Naive B cell (primary cell): ENCODE measurements at regions not wholly inside any gene's neighbourhood (a gene's known extent, or its start where the extent isn't known, plus 50 kb on each side); places are given as distances from the start of the nearest gene placed in this dataset.

Experiments
- ATAC-seq, 2 donors: fragments of 150-1000 bp; cut with Tn5 transposase; 2 replicates each; pipeline ENCODE4 v1.10.0; 2021; ENCODE audit warnings: low read depth in 2 of 2, mild to moderate bottlenecking in 2 of 2, moderate library complexity in 2 of 2
- DNase-seq: peaks from one replicate; pipeline ENCODE4 v3.0.0; 2022
- H3K27ac Mint-ChIP-seq, 6 donors: one replicate each; pipeline ENCODE4 v1.8.0; 2020 to 2022; ENCODE audit warnings: mild to moderate bottlenecking in 6 of 6, mixed read lengths in 6 of 6, moderate library complexity in 5 of 6, inconsistent platforms in 2 of 6
- H3K27me3 Mint-ChIP-seq, 3 donors: one replicate each; pipeline ENCODE4 v1.8.0; 2021 to 2022; ENCODE audit warnings: mixed read lengths in 3 of 3, mild to moderate bottlenecking in 1 of 3
- H3K36me3 Mint-ChIP-seq, 2 donors: one replicate each; pipeline ENCODE4 v1.8.0; 2020 to 2022; ENCODE audit warnings: mixed read lengths in 2 of 2, inconsistent platforms in 1 of 2, mild to moderate bottlenecking in 1 of 2
- H3K4me1 Mint-ChIP-seq, 3 donors: one replicate each; pipeline ENCODE4 v1.8.0; 2020 to 2022; ENCODE audit warnings: mixed read lengths in 3 of 3, inconsistent platforms in 1 of 3, mild to moderate bottlenecking in 1 of 3, moderate library complexity in 1 of 3
- H3K4me3 Mint-ChIP-seq, 8 donors: one replicate each; pipeline ENCODE4 v1.8.0; 2020 to 2022; ENCODE audit warnings: mild to moderate bottlenecking in 8 of 8, mixed read lengths in 8 of 8, moderate library complexity in 8 of 8, inconsistent platforms in 2 of 8
- H3K9me3 Mint-ChIP-seq, 7 donors: one replicate each; pipeline ENCODE4 v1.8.0; 2020 to 2022; ENCODE audit warnings: mixed read lengths in 7 of 7, mild to moderate bottlenecking in 5 of 7, inconsistent platforms in 2 of 7, moderate library complexity in 1 of 7

DNA sequence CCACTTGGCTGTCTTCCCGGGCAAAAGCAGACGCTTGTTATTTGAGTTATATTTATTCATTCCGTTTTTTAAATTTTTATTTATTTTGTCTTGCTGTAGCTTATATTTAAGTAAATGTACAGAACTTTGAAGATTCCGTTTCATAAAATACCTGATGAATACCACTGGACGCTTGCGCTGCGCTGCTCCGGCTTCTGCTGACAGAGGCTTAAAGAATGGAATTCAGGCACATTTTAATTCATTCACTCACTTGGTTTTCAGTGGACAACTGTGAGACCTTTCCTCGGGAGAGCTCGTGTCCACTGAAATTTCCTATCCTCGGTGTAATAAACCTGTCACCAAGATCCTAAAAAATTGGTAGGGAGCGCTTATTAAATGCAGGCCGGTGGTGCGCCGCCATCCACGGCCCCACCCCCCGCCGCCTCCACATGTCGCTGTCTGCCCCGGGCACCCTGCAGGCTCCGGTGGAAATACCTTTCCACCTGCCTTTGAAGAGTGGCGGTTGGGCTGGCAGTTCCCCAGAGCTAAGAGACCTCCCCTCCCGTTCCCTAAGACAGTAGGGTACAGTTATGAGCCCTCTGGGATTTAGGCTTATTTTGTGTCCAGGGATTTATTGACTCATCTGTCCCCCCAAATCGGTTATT is 62.5 kb upstream of the UBE2E1 start:
- DNase-seq (no peak), ATAC-seq (no peak)
- Mint-ChIP-seq H3K27ac (no peak overlapping the region), H3K9me3 (no peaks in the 10 kb centered on the region), H3K4me1 (peaks cover 2 to 6% (median 3%) of the 10 kb centered on the region in 3 donors), H3K27me3 (peaks cover 0 to 6% (median 0%) of the 10 kb centered on the region in 3 donors), H3K4me3 (no peak overlapping the region), H3K36me3 (no peaks in the 10 kb centered on the region)

DNA sequence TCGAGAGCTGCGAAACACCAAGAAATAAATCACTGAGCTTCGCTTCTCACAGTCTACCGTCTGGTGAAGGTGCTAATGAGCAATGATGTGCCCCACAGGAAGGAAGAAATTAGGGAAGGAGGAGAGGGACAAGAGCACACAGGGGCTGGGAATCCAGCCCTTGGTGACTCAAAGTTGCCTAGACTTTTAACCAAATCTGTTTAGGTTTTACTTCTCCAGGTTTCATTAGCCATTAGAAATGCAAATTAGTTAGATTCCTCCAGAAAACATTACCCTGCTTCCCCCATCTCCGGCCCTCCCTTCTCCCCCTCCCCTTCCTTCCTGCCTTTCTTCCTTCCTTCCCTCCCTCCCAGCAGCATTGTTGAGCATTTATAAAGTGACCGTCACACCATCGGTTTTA is 59.3 kb upstream of the UBE2E1 start:
- Mint-ChIP-seq H3K9me3 (no peaks in the 10 kb centered on the region), H3K27me3 (peaks cover 0 to 14% (median 0%) of the 10 kb centered on the region in 3 donors), H3K4me3 (no peak overlapping the region), H3K36me3 (no peaks in the 10 kb centered on the region), H3K4me1 (peaks cover 5 to 17% (median 14%) of the 10 kb centered on the region in 3 donors), H3K27ac (no peak overlapping the region)
- DNase-seq (no peak), ATAC-seq (no peak)

DNA sequence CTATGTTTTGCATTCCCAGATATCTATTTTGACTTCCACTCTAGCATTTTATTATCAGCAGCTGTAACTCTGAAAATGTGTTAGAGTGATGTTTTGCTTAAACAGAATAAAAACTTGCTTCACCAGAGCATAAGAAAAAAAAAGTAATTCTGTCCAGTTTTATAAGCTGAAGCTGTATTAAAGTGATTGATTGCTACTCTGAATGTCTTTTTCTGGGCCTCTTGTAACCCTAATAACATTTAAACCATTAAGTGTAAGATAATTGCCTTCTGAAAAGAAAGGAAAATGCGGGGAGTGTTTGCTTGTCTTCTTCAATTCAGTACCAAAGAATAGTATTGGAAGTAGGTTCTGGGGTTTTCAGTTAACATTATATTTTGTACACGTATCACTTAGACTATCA is 57.9 kb upstream of the UBE2E1 start:
- Mint-ChIP-seq H3K36me3 (no peaks in the 10 kb centered on the region), H3K9me3 (no peaks in the 10 kb centered on the region), H3K4me3 (no peak overlapping the region), H3K27me3 (peaks cover 0 to 9% (median 0%) of the 10 kb centered on the region in 3 donors), H3K27ac (peak overlapping the region in 1 of 6 donors; percentile 78), H3K4me1 (peaks cover 5 to 17% (median 14%) of the 10 kb centered on the region in 3 donors)
- no peak for ATAC-seq
- no peak for DNase-seq

DNA sequence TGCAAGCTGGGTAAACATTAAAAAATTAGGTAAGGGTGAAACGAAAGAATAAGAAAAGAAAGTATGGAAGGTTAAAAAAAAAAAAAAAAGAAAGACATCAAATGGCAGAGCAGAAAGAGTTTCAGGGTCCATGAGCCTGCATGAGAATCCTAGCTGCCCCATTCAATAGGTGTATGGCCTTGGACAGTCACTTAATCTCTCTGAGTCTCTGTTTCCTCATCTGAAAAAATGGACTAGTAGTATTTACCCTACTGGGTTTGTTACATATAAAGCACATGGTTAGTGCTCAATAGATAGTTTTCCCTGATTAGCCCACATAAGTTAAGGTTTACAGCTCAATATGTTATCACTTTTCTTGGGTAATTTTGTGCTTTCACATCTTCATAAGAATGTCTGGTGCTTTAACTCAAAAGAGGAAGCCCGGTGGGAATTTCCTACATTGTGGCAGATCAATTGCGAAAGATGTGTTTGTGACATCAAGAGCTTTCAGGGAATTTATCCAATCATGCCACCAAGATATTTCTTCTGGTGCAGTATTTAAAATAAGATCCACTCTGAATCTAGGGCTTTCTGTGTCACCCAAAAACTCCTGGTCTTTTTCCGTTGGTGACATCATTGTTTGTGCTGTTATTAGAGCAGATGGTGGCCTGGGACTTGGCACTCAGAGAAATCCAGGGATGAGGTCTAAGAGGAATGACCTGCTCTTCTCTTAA is 57.2 kb upstream of the UBE2E1 start:
- H3K27ac Mint-ChIP-seq: peak overlapping the region in 2 of 6 donors; percentile 59 to 78

DNA sequence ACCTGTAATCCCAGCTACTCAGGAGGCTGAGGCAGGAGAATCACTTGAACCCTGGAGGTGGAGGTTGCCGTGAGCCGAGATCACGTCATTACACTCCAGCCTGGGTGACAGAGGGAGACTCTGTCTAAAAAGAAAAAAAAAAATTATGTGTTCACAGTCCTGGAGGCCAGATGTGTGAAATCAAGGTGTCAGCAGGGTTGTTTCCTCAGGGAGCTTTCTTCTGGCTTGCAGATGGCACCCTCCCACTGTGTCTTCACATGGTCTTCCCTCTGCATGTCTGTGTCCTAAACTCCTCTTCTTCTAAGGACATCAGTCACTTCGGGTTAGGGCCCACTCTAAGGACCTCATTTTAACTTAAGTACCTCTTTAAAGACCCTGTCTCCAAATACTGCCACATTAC is 56.1 kb upstream of the UBE2E1 start:
- DNase-seq: no peak
- no peak overlapping the region for H3K4me3 Mint-ChIP-seq
- peaks cover 5 to 17% (median 14%) of the 10 kb centered on the region in 3 donors for H3K4me1 Mint-ChIP-seq
- H3K9me3 Mint-ChIP-seq: no peaks in the 10 kb centered on the region
- peak overlapping the region in 1 of 6 donors; percentile 82 for H3K27ac Mint-ChIP-seq
- H3K36me3 Mint-ChIP-seq: no peaks in the 10 kb centered on the region
- no peak for ATAC-seq
- peaks cover 0 to 9% (median 0%) of the 10 kb centered on the region in 3 donors for H3K27me3 Mint-ChIP-seq

More for the DNA sequence above, 57.2 kb upstream of the UBE2E1 start:
- H3K27me3 Mint-ChIP-seq: peaks cover 0 to 9% (median 0%) of the 10 kb centered on the region in 3 donors
- H3K9me3 Mint-ChIP-seq: no peaks in the 10 kb centered on the region
- ATAC-seq (peak; percentile 84 to 89), DNase-seq (no peak)
- H3K36me3 Mint-ChIP-seq: no peaks in the 10 kb centered on the region
- H3K4me1 Mint-ChIP-seq: peaks cover 5 to 17% (median 14%) of the 10 kb centered on the region in 3 donors
- H3K4me3 Mint-ChIP-seq: no peak overlapping the region

DNA sequence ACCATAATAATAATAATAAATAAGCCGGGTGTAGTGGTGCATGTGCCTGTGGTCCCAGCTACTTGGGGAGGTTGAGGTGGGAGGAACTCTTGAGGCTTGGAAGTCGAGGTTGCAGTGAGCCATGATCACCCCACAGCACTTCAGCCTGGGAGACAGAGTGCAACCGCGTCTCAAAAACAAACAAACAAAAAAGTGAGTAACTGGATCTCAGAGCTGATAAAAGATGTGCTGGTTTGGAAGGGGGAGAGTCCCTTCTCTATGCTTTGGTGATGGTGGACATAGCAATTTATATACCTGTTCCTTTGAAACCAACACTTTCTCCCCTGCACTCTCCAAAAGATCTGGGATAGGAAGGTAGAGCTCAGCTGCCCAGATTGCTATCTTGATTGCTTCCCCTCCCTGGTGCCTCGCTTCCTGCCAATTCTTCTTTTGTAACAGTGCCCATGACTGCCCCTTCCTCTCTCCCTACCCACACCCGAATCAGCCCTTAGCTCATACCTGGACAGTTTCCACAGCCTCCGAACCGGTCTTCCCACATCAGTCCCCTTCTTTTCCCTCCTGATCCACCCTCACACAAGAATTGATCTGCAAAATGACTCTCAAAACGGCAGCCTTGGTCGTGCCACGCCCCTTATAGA is 55.1 kb upstream of the UBE2E1 start:
- H3K4me1 Mint-ChIP-seq: peaks cover 5 to 17% (median 14%) of the 10 kb centered on the region in 3 donors
- H3K9me3 Mint-ChIP-seq: no peaks in the 10 kb centered on the region
- no peak for DNase-seq
- H3K36me3 Mint-ChIP-seq: no peaks in the 10 kb centered on the region
- peaks cover 0 to 9% (median 0%) of the 10 kb centered on the region in 3 donors for H3K27me3 Mint-ChIP-seq
- H3K27ac Mint-ChIP-seq: peak overlapping the region in 3 of 6 donors; percentile 7 to 47 (median 8)
- H3K4me3 Mint-ChIP-seq: no peak overlapping the region
- ATAC-seq: no peak

DNA sequence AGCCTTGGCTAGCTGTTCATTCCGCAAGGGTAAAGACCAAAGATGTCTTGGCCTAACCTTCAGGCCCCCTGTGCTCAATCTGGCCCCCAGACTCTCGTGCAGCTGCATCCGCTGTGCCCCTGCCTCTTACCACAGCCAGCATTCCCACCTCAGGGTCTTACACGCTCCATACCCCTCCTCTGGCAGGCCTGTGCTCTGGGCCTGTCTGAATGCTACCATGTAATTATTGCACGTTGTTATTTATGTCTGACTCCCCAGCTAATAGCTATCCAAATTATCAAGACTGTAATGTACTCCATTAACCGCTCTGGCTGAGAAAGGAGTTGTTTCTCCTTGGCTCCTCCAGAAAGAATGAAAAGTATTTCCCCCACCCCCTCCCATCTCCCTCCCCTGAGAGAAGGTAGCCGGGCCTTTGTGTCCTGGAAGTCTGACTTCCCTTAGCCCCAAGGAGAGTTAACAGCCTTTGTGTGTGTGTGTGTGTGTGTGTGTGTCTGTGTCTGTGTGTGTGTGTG is 54.5 kb upstream of the UBE2E1 start:
- no peak for DNase-seq
- peaks cover 0 to 9% (median 0%) of the 10 kb centered on the region in 3 donors for H3K27me3 Mint-ChIP-seq
- H3K36me3 Mint-ChIP-seq: no peaks in the 10 kb centered on the region
- ATAC-seq: no peak
- no peak overlapping the region for H3K4me3 Mint-ChIP-seq
- H3K9me3 Mint-ChIP-seq: no peaks in the 10 kb centered on the region
- H3K4me1 Mint-ChIP-seq: peaks cover 5 to 17% (median 14%) of the 10 kb centered on the region in 3 donors
- H3K27ac Mint-ChIP-seq: peak overlapping the region in 4 of 6 donors; percentile 7 to 30 (median 16)

DNA sequence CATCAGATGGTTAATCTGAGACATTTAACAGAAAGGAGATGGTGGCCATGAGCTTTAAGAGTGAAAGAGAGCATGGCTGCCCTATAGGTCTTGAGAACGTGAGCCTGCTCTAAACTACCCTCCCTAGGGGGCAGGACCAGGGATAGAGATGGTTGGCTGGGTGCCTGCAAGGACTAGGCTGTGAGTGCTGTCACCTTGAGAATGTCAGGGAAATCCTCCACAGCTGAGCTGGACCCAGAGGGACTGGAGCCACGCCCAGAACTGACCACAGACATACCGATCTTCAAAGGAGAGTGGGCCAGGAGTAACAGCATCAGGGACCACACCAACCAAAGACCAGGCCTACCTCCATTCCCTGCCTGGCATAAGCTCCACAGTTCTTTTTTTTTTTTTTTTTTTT is 53.6 kb upstream of the UBE2E1 start:
- no peaks in the 10 kb centered on the region for H3K9me3 Mint-ChIP-seq
- peaks cover 5 to 17% (median 14%) of the 10 kb centered on the region in 3 donors for H3K4me1 Mint-ChIP-seq
- no peak overlapping the region for H3K27ac Mint-ChIP-seq
- no peak for DNase-seq
- peaks cover 0 to 9% (median 0%) of the 10 kb centered on the region in 3 donors for H3K27me3 Mint-ChIP-seq
- ATAC-seq: no peak
- no peak overlapping the region for H3K4me3 Mint-ChIP-seq
- H3K36me3 Mint-ChIP-seq: no peaks in the 10 kb centered on the region

DNA sequence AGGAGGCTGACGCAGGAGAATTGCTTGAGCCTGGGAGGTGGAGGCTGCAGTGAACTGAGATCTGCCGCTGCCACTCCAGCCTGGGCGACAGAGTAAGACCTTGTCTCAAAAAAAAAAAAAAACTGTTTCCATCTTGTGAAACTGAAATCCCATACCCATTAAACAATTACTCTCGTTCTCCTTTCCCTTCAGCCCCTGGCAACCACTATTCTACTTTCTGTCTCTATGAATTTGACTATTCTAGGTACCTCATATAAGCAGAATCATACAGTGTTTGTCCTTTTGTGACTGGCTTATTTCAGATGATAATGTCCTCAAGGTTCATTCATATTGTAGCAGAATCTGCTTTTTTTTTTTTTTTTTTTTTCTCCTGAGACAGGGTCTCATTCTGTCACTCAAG is 51.5 kb upstream of the UBE2E1 start:
- no peak overlapping the region for H3K4me3 Mint-ChIP-seq
- no peak overlapping the region for H3K27ac Mint-ChIP-seq
- no peaks in the 10 kb centered on the region for H3K36me3 Mint-ChIP-seq
- H3K4me1 Mint-ChIP-seq: peaks cover 0 to 6% (median 2%) of the 10 kb centered on the region in 3 donors
- DNase-seq (no peak), ATAC-seq (no peak)
- H3K27me3 Mint-ChIP-seq: peaks cover 0 to 9% (median 0%) of the 10 kb centered on the region in 3 donors
- H3K9me3 Mint-ChIP-seq: no peaks in the 10 kb centered on the region
